ENCODE measurements at regions not wholly inside any gene's neighbourhood (a gene's known extent, or its start where the extent isn't known, plus 50 kb on each side); places are given as distances from the start of the nearest gene placed in this dataset.

GRCh38 chr3:168427156-168427555 is 331.4 kb upstream of the GOLIM4 start:
- Histone ChIP-seq H3F3A (replicated peaks; ENCODE audit: insufficient read depth) (no peaks in the 10 kb centered on the region), H3K79me2 (ENCODE audit: insufficient read depth) (no peaks in the 10 kb centered on the region), H2AFZ (ENCODE audit: low read depth) (no peak overlapping the region), H3K9me3 (no peaks in the 10 kb centered on the region), H3K4me1 (ENCODE audit: control insufficient read depth in 1 of 2, insufficient read depth in 2 of 2, low read depth in 1 of 2, low read length in 1 of 2) (no peaks in the 10 kb centered on the region), H3K27me3 (ENCODE audit: insufficient read depth) (no peaks in the 10 kb centered on the region), H3K9ac (no peak overlapping the region), H3K27ac (ENCODE audit: low read depth in 2 of 2, low read length in 1 of 2) (no peak overlapping the region), H3K4me2 (no peak overlapping the region), H3K4me3 (ENCODE audit: low read depth in 2 of 2, low read length in 1 of 2) (no peak overlapping the region), H4K20me1 (ENCODE audit: insufficient read depth) (no peaks in the 10 kb centered on the region), H3K9me2 (no peaks in the 10 kb centered on the region), H3K36me3 (replicated peaks in 1 of 2; ENCODE audit: control insufficient read depth in 1 of 2, insufficient read depth in 2 of 2, low read length in 1 of 2) (no peaks in the 10 kb centered on the region)
- no peak for DNase-seq
- ChIA-PET CTCF (no interaction called here), POLR2A (no interaction called here)
- no peak for TF ChIP-seq SIN3A (IDR thresholded peaks at IDR 0.05; ENCODE audit: borderline replicate concordance, low read depth, low read length)
- no peak for TF ChIP-seq REST (IDR thresholded peaks at IDR 0.05; ENCODE audit: low read depth, low read length)
- no peak for TF ChIP-seq RAD21 (IDR thresholded peaks at IDR 0.05; ENCODE audit: low read length)
- TF ChIP-seq FOXM1 (IDR thresholded peaks at IDR 0.05; ENCODE audit: low read depth) = no peak
- no peak for TF ChIP-seq IRF3 (IDR thresholded peaks at IDR 0.05; ENCODE audit: low read depth, low read length)
- TF ChIP-seq MXI1 (IDR thresholded peaks at IDR 0.05; ENCODE audit: low read depth, low read length) = no peak
- no peak for TF ChIP-seq TEAD4 (IDR thresholded peaks at IDR 0.05; ENCODE audit: borderline replicate concordance, insufficient read depth)
- TF ChIP-seq FOXJ3 (CRISPR knock-in tag; IDR thresholded peaks at IDR 0.05) = no peak
- WGBS (ENCODE audit: low lambda C conversion rate) = 53% methylated on average over 2 of the region's 2 CpGs

GRCh38 chr3:168425936-168426595 is 330.3 kb upstream of the GOLIM4 start:
- H3K36me3 ChIP-seq (replicated peaks in 1 of 2; ENCODE audit: control insufficient read depth in 1 of 2, insufficient read depth in 2 of 2, low read length in 1 of 2) = no peaks in the 10 kb centered on the region
- no peak for TF ChIP-seq TAF1 (IDR thresholded peaks at IDR 0.05; ENCODE audit: borderline replicate concordance, low read depth, low read length)
- no peak for TF ChIP-seq FOSL2 (IDR thresholded peaks at IDR 0.05; ENCODE audit: borderline replicate concordance, low read depth)
- TF ChIP-seq, protein P1, sequence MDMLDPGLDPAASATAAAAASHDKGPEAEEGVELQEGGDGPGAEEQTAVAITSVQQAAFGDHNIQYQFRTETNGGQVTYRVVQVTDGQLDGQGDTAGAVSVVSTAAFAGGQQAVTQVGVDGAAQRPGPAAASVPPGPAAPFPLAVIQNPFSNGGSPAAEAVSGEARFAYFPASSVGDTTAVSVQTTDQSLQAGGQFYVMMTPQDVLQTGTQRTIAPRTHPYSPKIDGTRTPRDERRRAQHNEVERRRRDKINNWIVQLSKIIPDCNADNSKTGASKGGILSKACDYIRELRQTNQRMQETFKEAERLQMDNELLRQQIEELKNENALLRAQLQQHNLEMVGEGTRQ (IDR thresholded peaks at IDR 0.05; ENCODE audit: borderline replicate concordance, low read depth, low read length) = no peak
- no peak for TF ChIP-seq RAD21 (IDR thresholded peaks at IDR 0.05; ENCODE audit: low read length)
- TF ChIP-seq GABPA (IDR thresholded peaks at IDR 0.05; ENCODE audit: low read depth) = no peak
- TF ChIP-seq MEF2A (IDR thresholded peaks at IDR 0.05; ENCODE audit: borderline replicate concordance, low read depth) = no peak
- TF ChIP-seq YY1 (IDR thresholded peaks at IDR 0.05; ENCODE audit: low read depth) = no peak
- TF ChIP-seq PBX3 (IDR thresholded peaks at IDR 0.05) = no peak
- no peak for TF ChIP-seq CHD2 (IDR thresholded peaks at IDR 0.05; ENCODE audit: low read length, partially characterized antibody)
- no peak for TF ChIP-seq GATA2 (CRISPR knock-in tag; IDR thresholded peaks at IDR 0.05)
- no peak for TF ChIP-seq RCOR1 (IDR thresholded peaks at IDR 0.05; ENCODE audit: low read length)
- no peak for TF ChIP-seq FOXM1 (IDR thresholded peaks at IDR 0.05; ENCODE audit: low read depth)
- H4K20me1 ChIP-seq (ENCODE audit: insufficient read depth) = no peaks in the 10 kb centered on the region
- H3K27me3 ChIP-seq (ENCODE audit: insufficient read depth) = no peaks in the 10 kb centered on the region
- no peaks in the 10 kb centered on the region for H3K4me1 ChIP-seq (ENCODE audit: control insufficient read depth in 1 of 2, insufficient read depth in 2 of 2, low read depth in 1 of 2, low read length in 1 of 2)
- no peaks in the 10 kb centered on the region for H3F3A ChIP-seq (replicated peaks; ENCODE audit: insufficient read depth)
- H3K4me2 ChIP-seq = no peak overlapping the region
- no peaks in the 10 kb centered on the region for H3K9me3 ChIP-seq
- no peaks in the 10 kb centered on the region for H3K9me2 ChIP-seq
- no peaks in the 10 kb centered on the region for H3K79me2 ChIP-seq (ENCODE audit: insufficient read depth)
- no peak overlapping the region for H3K9ac ChIP-seq
- 64% methylated on average over 4 of the region's 4 CpGs for WGBS (ENCODE audit: low lambda C conversion rate)
- no peak overlapping the region for H3K27ac ChIP-seq (ENCODE audit: low read depth in 2 of 2, low read length in 1 of 2)
- H3K4me3 ChIP-seq (ENCODE audit: low read depth in 2 of 2, low read length in 1 of 2) = no peak overlapping the region
- no peak overlapping the region for H2AFZ ChIP-seq (ENCODE audit: low read depth)
- ChIA-PET CTCF (interaction anchor here (0.9 kb wide), 1 partner anchor 421 kb away, joined by 4 read pairs; no protein-coding TSS in a partner anchor), POLR2A (no interaction called here)
- no peak for DNase-seq

Data from SK-N-SH (cell line).